Endothelial cell of umbilical vein (primary cell): ENCODE measurements at regions not wholly inside any gene's neighbourhood (a gene's known extent, or its start where the extent isn't known, plus 50 kb on each side); places are given as distances from the start of the nearest gene placed in this dataset.

ENCODE experiments used
- BruUV-seq: library from RNA; stranded (reverse); fragments of 400-500 nt; replicated peaks from 2 replicates; lab custom pipeline; 2021; lab: Mats Ljungman, UMichigan
- CTCF ChIA-PET: fragments of 300-600, 350-600 bp; sonication (Branson Sonifier 250); formaldehyde crosslinking; loops from one replicate; lab custom pipeline; 2021; ENCODE audit warnings: antibody characterized with exemption, inconsistent platforms; lab: Charles Lee
- POLR2A ChIA-PET: fragments of 300-600, 350-600 bp; sonication (Branson Sonifier 250); formaldehyde crosslinking; loops from one replicate; lab custom pipeline; 2021; ENCODE audit warnings: antibody characterized with exemption, inconsistent platforms; lab: Charles Lee
- DNase-seq: peaks from one replicate; pipeline ENCODE4 v3.0.0-alpha.2; 2011; ENCODE audit warnings: low read depth, low spot score
- FAIRE-seq: peaks from 2 replicates; lab custom pipeline; 2011; peaks lifted over from hg19 to GRCh38; lab: Jason Lieb, UNC
- H2AFZ ChIP-seq: 2 replicates; pipeline ENCODE4 v1.6.0; 2012; ENCODE audit warnings: low read depth, low read length, control low read depth, inconsistent platforms
- H3K27ac ChIP-seq: 2 replicates; pipeline ENCODE4 v1.5.1; 2011; ENCODE audit warnings: low read depth, mild to moderate bottlenecking, control low read depth, low read length, moderate library complexity; ENCODE audit not compliant: insufficient read depth
- H3K27me3 ChIP-seq, 2 experiments: 2 replicates each; pipeline versions ENCODE4 v1.6.0 to v1.6.1; 2011; ENCODE audit warnings: low read length in 2 of 2, mixed read lengths in 1 of 2; ENCODE audit not compliant: control insufficient read depth in 2 of 2, insufficient read depth in 2 of 2
- H3K36me3 ChIP-seq, 2 experiments: 2 replicates in 1 of 2; 3 replicates in 1 of 2; pipeline ENCODE4 v1.5.1; 2011; ENCODE audit warnings: low read length in 2 of 2, mild to moderate bottlenecking in 1 of 2, moderate library complexity in 1 of 2; ENCODE audit not compliant: control insufficient read depth in 2 of 2, insufficient read depth in 2 of 2; ENCODE audit errors: extremely low read depth in 1 of 2
- H3K4me1 ChIP-seq: 3 replicates; pipeline ENCODE4 v1.5.1; 2011; ENCODE audit warnings: mild to moderate bottlenecking, low read length; ENCODE audit not compliant: control insufficient read depth, insufficient read depth; ENCODE audit errors: extremely low read depth
- H3K4me2 ChIP-seq: 2 replicates; pipeline ENCODE4 v1.6.1; 2011; ENCODE audit warnings: low read length, control low read depth, mixed read lengths; ENCODE audit not compliant: insufficient read depth
- H3K4me3 ChIP-seq, 3 experiments: fragments of 200-600 bp in 1 of 3; sonication (generic), shearing (Covaris generic) in 1 of 3; replicated peaks in 1 of 3; 2 replicates each; pipeline ENCODE4 v1.5.1; 2011 to 2016; ENCODE audit warnings: control low read depth in 3 of 3, low read length in 3 of 3, mild to moderate bottlenecking in 2 of 3, inconsistent platforms in 1 of 3, low read depth in 1 of 3, moderate library complexity in 1 of 3; ENCODE audit not compliant: insufficient read depth in 1 of 3
- H3K79me2 ChIP-seq: 2 replicates; pipeline ENCODE4 v1.6.0; 2012; ENCODE audit warnings: low read length, inconsistent platforms; ENCODE audit not compliant: control insufficient read depth, insufficient read depth
- H3K9ac ChIP-seq: replicated peaks from 2 replicates; pipeline ENCODE3; 2011; ENCODE audit warnings: low read length, control low read depth; ENCODE audit not compliant: insufficient read depth; ENCODE audit errors: extremely low read depth
- H3K9me1 ChIP-seq: replicated peaks from 3 replicates; pipeline ENCODE4 v1.6.0; 2011; ENCODE audit warnings: mild to moderate bottlenecking, low read length; ENCODE audit not compliant: control insufficient read depth, insufficient read depth; ENCODE audit errors: extremely low read depth
- H3K9me3 ChIP-seq: replicated peaks from 2 replicates; pipeline ENCODE4 v1.5.1; 2012; ENCODE audit warnings: low read length, inconsistent platforms; ENCODE audit not compliant: control insufficient read depth, insufficient read depth
- H4K20me1 ChIP-seq: replicated peaks from 2 replicates; pipeline ENCODE3; 2011; ENCODE audit warnings: mild to moderate bottlenecking, low read length; ENCODE audit not compliant: control insufficient read depth, insufficient read depth; ENCODE audit errors: extremely low read depth
- EZH2 ChIP-seq: IDR thresholded peaks from 2 replicates; pipeline ENCODE4 v1.6.1; 2012; ENCODE audit warnings: borderline replicate concordance, low read depth, mild to moderate bottlenecking, moderate library complexity, low read length, inconsistent platforms; ENCODE audit not compliant: severe bottlenecking
- FOS ChIP-seq: IDR thresholded peaks from 2 replicates; pipeline ENCODE4 v1.6.1; 2011; ENCODE audit warnings: mild to moderate bottlenecking, low read length, moderate library complexity, borderline replicate concordance; ENCODE audit not compliant: insufficient read depth
- GATA2 ChIP-seq: IDR thresholded peaks from 2 replicates; pipeline ENCODE4 v1.7.0; 2011; ENCODE audit warnings: low read depth, mild to moderate bottlenecking, moderate library complexity, mixed read lengths, low read length; ENCODE audit not compliant: insufficient read length, insufficient read depth
- JUN ChIP-seq: IDR thresholded peaks from 2 replicates; pipeline ENCODE4 v1.6.1; 2011; ENCODE audit warnings: borderline replicate concordance, low read depth; ENCODE audit not compliant: insufficient read length, insufficient read depth
- MYC ChIP-seq: IDR thresholded peaks from one replicate; pipeline ENCODE4 v1.6.1; 2011; ENCODE audit warnings: mild to moderate bottlenecking, low read depth, low read length
- POLR2A ChIP-seq: IDR thresholded peaks from 2 replicates; pipeline ENCODE4 v1.6.1; 2012; ENCODE audit warnings: low read depth, mild to moderate bottlenecking, control low read depth, low read length
- POLR2AphosphoS5 ChIP-seq: IDR thresholded peaks from 2 replicates; pipeline ENCODE4 v1.6.1; 2012; ENCODE audit warnings: low read depth, mild to moderate bottlenecking, control low read depth, low read length, moderate library complexity; ENCODE audit not compliant: insufficient read depth
- dilution Hi-C: fragments of 300-500 bp; cut with MboI; formaldehyde crosslinking; loops from one replicate; pipeline ENCODE4 v1.15.0; 2019; ENCODE audit warnings: low sequenced_read_pairs; ENCODE audit not compliant: extremely low pct_ligation_motif_present
- intact Hi-C: fragments of 100-400 bp; cut with micrococcal nuclease; formaldehyde crosslinking; loops from one replicate; pipeline ENCODE4 v1.10.0; 2022
- TF ChIP-seq, protein P1 (sequence below), 2 donors: IDR thresholded peaks; 1 replicate in 1 of 2; 2 replicates in 1 of 2; pipeline ENCODE4 v1.5.1; 2011; ENCODE audit warnings: low read length in 2 of 2, mild to moderate bottlenecking in 2 of 2, moderate library complexity in 2 of 2, control low read depth in 1 of 2, inconsistent platforms in 1 of 2, low read depth in 1 of 2; ENCODE audit not compliant: insufficient read depth in 1 of 2; ENCODE audit errors: extremely low read depth in 1 of 2
- TF ChIP-seq, protein P2 (sequence below): IDR thresholded peaks from 2 replicates; pipeline ENCODE4 v1.6.1; 2011; ENCODE audit not compliant: insufficient read depth, insufficient read length

GRCh38 chr1:213535679-213536078 lies 452.1 kb upstream of the PROX1 start:
- TF ChIP-seq EZH2 (no peak), FOS (no peak), POLR2A (no peak), POLR2AphosphoS5 (no peak), JUN (no peak), MYC (no peak), GATA2 (no peak)
- TF ChIP-seq, protein P1, sequence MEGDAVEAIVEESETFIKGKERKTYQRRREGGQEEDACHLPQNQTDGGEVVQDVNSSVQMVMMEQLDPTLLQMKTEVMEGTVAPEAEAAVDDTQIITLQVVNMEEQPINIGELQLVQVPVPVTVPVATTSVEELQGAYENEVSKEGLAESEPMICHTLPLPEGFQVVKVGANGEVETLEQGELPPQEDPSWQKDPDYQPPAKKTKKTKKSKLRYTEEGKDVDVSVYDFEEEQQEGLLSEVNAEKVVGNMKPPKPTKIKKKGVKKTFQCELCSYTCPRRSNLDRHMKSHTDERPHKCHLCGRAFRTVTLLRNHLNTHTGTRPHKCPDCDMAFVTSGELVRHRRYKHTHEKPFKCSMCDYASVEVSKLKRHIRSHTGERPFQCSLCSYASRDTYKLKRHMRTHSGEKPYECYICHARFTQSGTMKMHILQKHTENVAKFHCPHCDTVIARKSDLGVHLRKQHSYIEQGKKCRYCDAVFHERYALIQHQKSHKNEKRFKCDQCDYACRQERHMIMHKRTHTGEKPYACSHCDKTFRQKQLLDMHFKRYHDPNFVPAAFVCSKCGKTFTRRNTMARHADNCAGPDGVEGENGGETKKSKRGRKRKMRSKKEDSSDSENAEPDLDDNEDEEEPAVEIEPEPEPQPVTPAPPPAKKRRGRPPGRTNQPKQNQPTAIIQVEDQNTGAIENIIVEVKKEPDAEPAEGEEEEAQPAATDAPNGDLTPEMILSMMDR (IDR thresholded peaks at IDR 0.05; ENCODE audit: extremely low read depth in 1 of 2, insufficient read depth in 1 of 2, low read depth in 1 of 2, low read length in 2 of 2), result no peak
- TF ChIP-seq, protein P2, sequence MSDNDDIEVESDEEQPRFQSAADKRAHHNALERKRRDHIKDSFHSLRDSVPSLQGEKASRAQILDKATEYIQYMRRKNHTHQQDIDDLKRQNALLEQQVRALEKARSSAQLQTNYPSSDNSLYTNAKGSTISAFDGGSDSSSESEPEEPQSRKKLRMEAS, result no peak
- H3K9me1 ChIP-seq, result no peaks in the 10 kb centered on the region
- no peaks in the 10 kb centered on the region for H3K36me3 ChIP-seq
- dilution Hi-C loops, result no loop called here
- no peak overlapping the region for H2AFZ ChIP-seq
- H3K4me2 ChIP-seq, result no peak overlapping the region
- no peaks in the 10 kb centered on the region for H4K20me1 ChIP-seq
- no peak overlapping the region for H3K9ac ChIP-seq
- H3K9me3 ChIP-seq, result no peaks in the 10 kb centered on the region
- H3K27me3 ChIP-seq, result no peaks in the 10 kb centered on the region
- intact Hi-C loops, result no loop called here
- POLR2A ChIA-PET, result no interaction called here
- no peaks in the 10 kb centered on the region for H3K79me2 ChIP-seq
- DNase-seq (no peak), FAIRE-seq (no peak)
- no peak overlapping the region for H3K4me3 ChIP-seq
- no peaks in the 10 kb centered on the region for H3K4me1 ChIP-seq
- BruUV-seq, result no TSS peak
- CTCF ChIA-PET, result no interaction called here
- no peak overlapping the region for H3K27ac ChIP-seq
